Hypothalamus (tissue), 51 donors: ENCODE measurements at regions not wholly inside any gene's neighbourhood (a gene's known extent, or its start where the extent isn't known, plus 50 kb on each side); places are given as distances from the start of the nearest gene placed in this dataset.

Source experiments
- DNase-seq, 51 donors: peaks; one replicate each; lab custom pipeline; 2025; lab: John Stamatoyannopoulos, UW

- no peak for DNase-seq
Observed at GRCh38 chr1:193574913-193575312, 388.5 kb upstream of the B3GALT2 start.

GRCh38 chr1:193569983-193570269 lies 383.5 kb upstream of the B3GALT2 start:
- no peak for DNase-seq

DNA sequence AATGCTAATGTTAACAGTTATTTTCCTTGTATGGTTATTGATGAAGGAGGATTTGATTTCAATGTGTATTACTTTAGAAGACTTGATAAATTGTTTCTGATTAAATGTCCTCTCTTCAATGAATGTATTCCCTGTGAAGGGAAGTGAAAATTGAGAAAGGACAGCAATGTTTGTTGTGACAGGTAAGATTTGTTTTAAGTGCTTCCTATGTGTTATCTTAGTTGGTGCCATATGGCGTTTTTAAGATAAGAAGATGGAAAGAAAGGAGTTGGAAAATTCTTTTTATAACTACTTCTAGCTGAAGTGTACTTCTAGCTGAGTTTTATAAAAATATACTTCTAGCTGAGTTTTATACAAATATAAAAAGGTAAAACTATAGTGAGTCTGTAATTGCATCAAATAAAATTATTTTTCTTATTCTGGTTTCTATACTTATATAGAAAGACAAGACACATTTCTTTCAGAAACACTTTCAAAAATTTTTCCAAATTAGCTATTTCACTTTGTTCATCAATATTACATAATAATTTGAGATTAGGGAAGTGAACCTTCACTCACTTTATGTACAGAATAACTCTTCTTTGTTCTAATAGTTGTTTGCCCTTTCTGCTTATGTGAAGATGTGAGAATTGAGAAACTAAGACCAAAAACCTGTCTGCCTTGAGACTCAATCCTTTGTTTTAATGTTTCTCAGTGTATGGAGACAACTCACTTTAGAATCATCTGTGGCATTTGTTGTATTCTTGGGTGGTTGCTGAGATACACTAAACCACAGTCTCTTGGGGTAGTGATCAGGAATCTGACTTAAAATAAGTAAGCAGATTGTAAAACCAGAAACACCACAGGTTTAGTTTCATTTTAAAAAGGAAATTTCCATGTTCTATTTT lies 382.9 kb upstream of the B3GALT2 start:
- no peak for DNase-seq

- no peak for DNase-seq
Observed at GRCh38 chr1:193568512-193568911, 382.1 kb upstream of the B3GALT2 start.

DNA sequence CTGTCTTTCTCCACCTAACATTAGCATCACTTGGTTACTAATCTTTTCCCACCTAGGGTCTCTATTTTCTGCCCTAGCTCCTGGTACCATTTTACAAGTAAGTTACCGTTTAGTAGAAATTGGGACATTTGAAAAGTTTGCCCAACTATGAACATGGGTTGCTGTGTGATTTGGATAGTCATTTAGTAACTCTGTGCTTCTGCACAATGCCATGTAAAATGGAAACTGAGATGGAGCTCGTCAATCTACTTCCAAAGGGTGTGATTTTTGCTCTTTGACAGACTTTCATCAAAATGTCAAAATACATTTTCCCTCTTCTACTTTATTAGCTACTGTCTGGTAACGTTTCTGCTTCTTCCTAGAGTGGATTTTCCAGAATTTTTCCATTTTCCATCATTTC lies 381.5 kb upstream of the B3GALT2 start:
- DNase-seq, result no peak

- no peak for DNase-seq
Observed at GRCh38 chr1:193566735-193567134, 380.3 kb upstream of the B3GALT2 start.

GRCh38 chr1:193565971-193566577 lies 379.7 kb upstream of the B3GALT2 start:
- DNase-seq, result no peak

- DNase-seq, result no peak
Observed at GRCh38 chr1:193562121-193562520, 375.7 kb upstream of the B3GALT2 start.

DNA sequence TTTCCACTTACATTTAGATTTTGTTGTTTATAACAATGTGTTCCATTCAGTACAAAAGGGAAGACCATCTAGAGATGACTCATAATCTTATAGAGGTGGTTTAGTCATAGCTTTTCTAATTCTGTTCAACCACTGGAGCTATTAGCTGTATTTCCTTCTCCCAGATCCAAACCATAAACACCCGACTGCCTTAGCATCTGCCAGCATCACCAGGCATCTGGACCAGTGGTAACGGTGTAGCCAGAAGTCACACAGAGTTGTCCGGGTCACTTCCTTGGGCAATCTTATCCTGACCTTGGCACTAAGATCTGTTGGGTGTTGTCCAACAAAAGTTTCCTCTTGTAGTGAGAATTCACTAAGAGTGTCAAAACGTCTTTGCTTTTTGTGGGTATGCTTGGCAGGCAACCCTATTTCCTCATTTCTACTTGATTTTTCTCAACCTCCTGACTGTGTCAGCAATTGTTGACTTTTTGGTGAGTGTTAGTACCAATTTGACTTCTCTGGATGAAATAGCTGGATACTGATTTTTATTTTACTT lies 372.1 kb upstream of the B3GALT2 start:
- peak in 1 of 51 donors; percentile 24 for DNase-seq

GRCh38 chr1:193555662-193556441 lies 369.4 kb upstream of the B3GALT2 start:
- no peak for DNase-seq

- DNase-seq, result no peak
Observed at GRCh38 chr1:193553564-193553963, 367.2 kb upstream of the B3GALT2 start.

GRCh38 chr1:193552274-193552673 lies 365.9 kb upstream of the B3GALT2 start:
- no peak for DNase-seq

GRCh38 chr1:193549081-193549480 lies 362.7 kb upstream of the B3GALT2 start:
- no peak for DNase-seq

DNA sequence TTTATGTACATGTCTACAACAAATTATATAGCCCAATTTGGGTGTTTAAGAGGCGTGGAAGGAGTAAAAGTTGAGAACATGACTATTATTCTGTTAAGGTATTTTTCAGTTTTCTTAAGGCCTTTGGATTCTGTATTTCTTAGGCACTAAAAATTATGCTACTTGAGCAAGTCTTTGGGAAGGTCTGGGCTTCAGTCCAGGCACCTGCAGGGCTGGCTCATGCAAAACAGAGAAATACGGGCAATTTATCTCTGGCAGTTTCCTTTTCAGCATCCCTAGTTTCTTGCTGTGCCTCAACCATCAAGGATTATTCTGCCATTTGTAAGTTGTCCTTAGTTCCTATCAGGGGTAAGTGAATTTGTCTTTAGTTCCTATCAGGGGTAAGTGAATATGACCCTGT lies 358.8 kb upstream of the B3GALT2 start:
- DNase-seq, result peak in 2 of 51 donors; percentile 3

DNA sequence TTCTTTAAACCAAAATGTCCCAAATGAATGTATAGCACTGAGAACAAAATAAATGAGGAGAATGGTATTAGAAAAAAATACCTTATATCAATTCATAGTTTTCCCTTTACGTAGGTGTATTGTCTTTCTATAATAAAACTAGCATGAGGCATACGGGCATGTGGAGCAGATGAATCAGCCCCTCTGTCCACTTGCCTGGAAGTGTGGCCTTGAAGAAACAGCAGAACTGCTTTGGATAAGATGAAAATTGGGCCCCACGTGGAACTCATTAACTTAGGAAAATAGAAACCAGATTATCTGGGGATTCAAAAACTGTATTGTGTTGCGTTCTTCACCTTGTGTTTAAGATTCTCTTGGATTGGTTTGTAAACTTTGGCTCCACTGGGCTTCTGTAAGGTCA lies 356.8 kb upstream of the B3GALT2 start:
- no peak for DNase-seq

DNA sequence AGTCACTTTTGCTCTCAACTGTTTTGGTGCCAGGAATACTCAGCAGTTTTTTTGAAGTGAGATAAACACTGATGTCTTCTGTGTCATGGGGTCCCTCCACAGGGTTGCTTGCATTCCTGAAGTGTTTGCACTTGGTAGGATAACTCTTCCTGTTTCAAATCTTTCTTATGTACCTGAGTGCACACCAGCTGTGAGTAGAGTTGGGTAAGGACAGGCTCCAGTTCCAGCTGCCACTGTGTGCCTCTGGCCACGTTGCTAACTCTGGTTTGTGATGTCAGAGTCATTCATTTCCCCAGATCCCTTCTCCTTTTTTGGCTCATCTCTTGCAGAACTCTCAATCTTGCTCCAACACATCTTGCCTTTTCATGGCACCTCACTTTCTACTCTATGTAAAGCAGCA lies 356.3 kb upstream of the B3GALT2 start:
- no peak for DNase-seq

DNA sequence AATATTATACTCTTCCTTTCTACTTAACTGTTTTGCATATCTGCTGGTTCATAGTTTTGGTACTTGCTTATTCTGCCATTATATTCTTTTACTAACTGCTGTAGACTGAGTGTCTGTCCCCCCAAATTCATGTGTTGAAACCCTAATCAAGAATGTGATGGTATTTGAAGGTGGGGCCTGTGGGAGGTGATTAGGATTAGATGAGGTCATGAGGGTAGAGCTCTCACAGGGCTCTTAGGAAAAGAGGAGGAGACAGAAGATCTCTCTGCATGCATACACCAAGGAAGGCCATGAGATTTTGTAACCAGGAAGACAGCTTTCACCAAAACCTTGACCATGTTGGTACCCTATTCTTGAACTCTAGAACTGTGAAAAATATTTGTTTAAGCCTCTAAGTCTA lies 354.1 kb upstream of the B3GALT2 start:
- DNase-seq, result no peak

DNA sequence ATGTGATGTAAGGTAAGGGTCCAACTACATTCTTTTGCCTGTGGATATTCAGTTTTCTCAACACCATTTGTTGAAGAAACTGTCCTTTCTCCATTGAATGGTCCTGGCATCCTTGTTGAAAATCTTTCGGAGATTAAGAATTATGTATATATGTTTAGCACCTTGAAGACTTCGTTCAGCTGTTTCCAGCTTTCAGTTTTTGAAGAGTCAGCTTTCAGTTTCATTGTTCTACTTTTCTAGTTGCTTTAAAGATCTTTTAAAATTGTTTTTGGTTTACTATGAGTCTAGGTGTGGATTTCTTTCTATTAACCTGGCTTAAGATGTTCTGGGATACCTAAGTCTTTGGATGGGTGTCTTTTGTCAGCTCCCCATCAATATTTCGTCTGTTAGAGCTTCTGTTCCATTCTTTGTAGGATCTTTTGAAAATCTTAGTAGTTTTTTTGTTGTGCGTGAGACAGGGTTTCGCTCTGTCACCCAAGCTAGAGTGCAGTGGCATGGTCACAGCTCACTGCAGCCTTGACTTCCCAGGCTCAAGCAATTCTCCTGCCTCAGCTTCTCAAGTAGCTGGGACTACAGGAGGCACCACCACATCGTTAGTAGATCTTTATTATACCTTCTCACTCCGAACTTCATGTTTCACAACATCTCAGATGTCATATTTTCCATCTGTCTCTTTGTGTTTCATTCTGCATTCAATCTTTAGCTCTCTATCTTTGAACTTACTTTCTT lies 353.5 kb upstream of the B3GALT2 start:
- no peak for DNase-seq

DNA sequence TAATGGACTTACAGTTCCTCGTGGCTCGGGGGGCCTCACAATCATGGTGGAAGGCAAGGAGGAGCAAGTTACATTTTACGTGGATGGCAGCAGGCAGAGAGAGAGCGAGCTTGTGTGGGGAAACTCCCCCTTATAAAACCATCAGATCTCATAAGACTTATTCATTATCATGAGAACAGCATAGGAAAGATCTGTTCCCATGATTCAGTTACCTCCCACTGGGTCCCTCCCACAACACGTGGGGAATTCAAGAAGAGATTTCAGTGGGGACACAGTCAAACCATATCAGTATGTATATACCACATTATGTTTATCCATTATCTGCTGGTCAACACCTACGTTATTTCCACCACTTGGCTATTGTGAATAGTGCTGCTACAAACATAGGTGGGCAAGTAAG lies 352.3 kb upstream of the B3GALT2 start:
- DNase-seq, result no peak

DNA sequence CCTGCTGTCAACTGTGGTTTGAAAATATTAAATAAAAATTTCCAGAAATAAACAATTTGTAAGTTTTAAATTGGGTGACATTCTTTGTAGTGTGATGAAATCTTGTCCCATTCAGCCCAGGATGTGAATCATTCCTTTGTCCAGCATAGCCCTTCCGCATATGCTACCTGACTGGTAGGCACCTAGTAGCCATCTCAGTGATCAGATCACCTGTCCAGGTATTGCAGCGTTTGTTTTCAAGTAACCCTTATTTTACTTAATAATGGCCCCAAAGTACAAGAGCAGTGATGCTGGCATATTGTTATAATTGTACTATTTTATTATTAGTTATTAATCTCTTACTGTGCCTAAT lies 351.6 kb upstream of the B3GALT2 start:
- DNase-seq, result no peak
